Ectodermal cell (in vitro differentiated cells): ENCODE measurements at regions not wholly inside any gene's neighbourhood (a gene's known extent, or its start where the extent isn't known, plus 50 kb on each side); places are given as distances from the start of the nearest gene placed in this dataset.

Experiments used
- H3K27ac ChIP-seq: 2 replicates; pipeline ENCODE4 v1.7.0; 2013; ENCODE audit warnings: mild to moderate bottlenecking, low read depth, low read length; ENCODE audit not compliant: insufficient read depth, poor library complexity, severe bottlenecking
- H3K27me3 ChIP-seq: 2 replicates; pipeline ENCODE4 v1.7.0; 2013; ENCODE audit warnings: mild to moderate bottlenecking, low read length; ENCODE audit not compliant: insufficient read depth, control insufficient read depth, poor library complexity, severe bottlenecking
- H3K36me3 ChIP-seq: one replicate; pipeline ENCODE4 v1.7.0; 2013; ENCODE audit warnings: low read length; ENCODE audit not compliant: control insufficient read depth, insufficient read depth
- H3K4me1 ChIP-seq: one replicate; pipeline ENCODE4 v1.7.0; 2013; ENCODE audit warnings: low read length; ENCODE audit not compliant: control insufficient read depth, insufficient read depth
- H3K4me3 ChIP-seq: 2 replicates; pipeline ENCODE4 v1.7.0; 2013; ENCODE audit warnings: low read depth, low read length, control low read depth; ENCODE audit not compliant: insufficient read depth
- H3K9me3 ChIP-seq: 2 replicates; pipeline ENCODE4 v1.7.0; 2013; ENCODE audit warnings: mild to moderate bottlenecking, low read length, moderate library complexity; ENCODE audit not compliant: control insufficient read depth
- WGBS, 2 experiments: methylation state at CpG; one replicate each; pipeline ENCODE4 v1.1.7; 2013; ENCODE audit warnings: missing lambda C conversion rate in 2 of 2; 5-methylcytosine and 5-hydroxymethylcytosine counted together

GRCh38 chr5:112566251-112566650 is 147.2 kb upstream of the EPB41L4A start:
- WGBS, 2 experiments: 92 to 96% methylated on average over 1 of the region's 1 CpG
- H3K9me3 ChIP-seq: peaks cover 3% of the 10 kb centered on the region

GRCh38 chr5:112569596-112569995 is 150.5 kb upstream of the EPB41L4A start:
- Histone ChIP-seq H3K4me1 (no peaks in the 10 kb centered on the region), H3K27me3 (no peaks in the 10 kb centered on the region), H3K36me3 (no peaks in the 10 kb centered on the region), H3K4me3 (no peak overlapping the region), H3K27ac (no peak overlapping the region), H3K9me3 (no peaks in the 10 kb centered on the region)

More at GRCh38 chr5:112566251-112566650, 147.2 kb upstream of the EPB41L4A start:
- no peak overlapping the region for H3K27ac ChIP-seq
- H3K4me3 ChIP-seq: no peak overlapping the region
- no peaks in the 10 kb centered on the region for H3K36me3 ChIP-seq
- no peaks in the 10 kb centered on the region for H3K4me1 ChIP-seq
- H3K27me3 ChIP-seq: no peaks in the 10 kb centered on the region

- H3K36me3 ChIP-seq: no peaks in the 10 kb centered on the region
- no peaks in the 10 kb centered on the region for H3K4me1 ChIP-seq
- no peak overlapping the region for H3K27ac ChIP-seq
- no peaks in the 10 kb centered on the region for H3K27me3 ChIP-seq
- no peaks in the 10 kb centered on the region for H3K9me3 ChIP-seq
- WGBS, 2 experiments: 85 to 93% methylated on average over 4 of the region's 4 CpGs
- no peak overlapping the region for H3K4me3 ChIP-seq
Observed at GRCh38 chr5:112570708-112571444, 151.8 kb upstream of the EPB41L4A start.

GRCh38 chr5:112573441-112573840 is 154.4 kb upstream of the EPB41L4A start:
- WGBS, 2 experiments: 92 to 95% methylated on average over 3 of the region's 3 CpGs
- Histone ChIP-seq H3K36me3 (no peaks in the 10 kb centered on the region), H3K27ac (no peak overlapping the region), H3K4me3 (no peak overlapping the region), H3K27me3 (no peaks in the 10 kb centered on the region), H3K4me1 (no peaks in the 10 kb centered on the region), H3K9me3 (no peaks in the 10 kb centered on the region)

GRCh38 chr5:112574536-112574935 is 155.5 kb upstream of the EPB41L4A start:
- no peak overlapping the region for H3K4me3 ChIP-seq
- no peaks in the 10 kb centered on the region for H3K36me3 ChIP-seq
- no peaks in the 10 kb centered on the region for H3K27me3 ChIP-seq
- H3K27ac ChIP-seq: no peak overlapping the region
- H3K4me1 ChIP-seq: no peaks in the 10 kb centered on the region
- WGBS, 2 experiments: 90 to 94% methylated on average over 3 of the region's 3 CpGs
- H3K9me3 ChIP-seq: no peaks in the 10 kb centered on the region

- Histone ChIP-seq H3K4me1 (no peaks in the 10 kb centered on the region), H3K36me3 (no peaks in the 10 kb centered on the region), H3K4me3 (no peak overlapping the region), H3K27ac (no peak overlapping the region), H3K27me3 (no peaks in the 10 kb centered on the region), H3K9me3 (no peaks in the 10 kb centered on the region)
- WGBS, 2 experiments: 78 to 82% methylated on average over 3 of the region's 3 CpGs
Observed at GRCh38 chr5:112576298-112576925, 157.3 kb upstream of the EPB41L4A start.

GRCh38 chr5:112579599-112580170 is 158.0 kb upstream of the APC start:
- no peak overlapping the region for H3K4me3 ChIP-seq
- no peaks in the 10 kb centered on the region for H3K36me3 ChIP-seq
- 93 to 94% methylated on average over 1 of the region's 1 CpG for WGBS, 2 experiments
- no peaks in the 10 kb centered on the region for H3K9me3 ChIP-seq
- H3K27ac ChIP-seq: no peak overlapping the region
- no peaks in the 10 kb centered on the region for H3K27me3 ChIP-seq
- H3K4me1 ChIP-seq: no peaks in the 10 kb centered on the region

- Histone ChIP-seq H3K4me1 (no peaks in the 10 kb centered on the region), H3K9me3 (no peaks in the 10 kb centered on the region), H3K27me3 (no peaks in the 10 kb centered on the region), H3K4me3 (no peak overlapping the region), H3K36me3 (no peaks in the 10 kb centered on the region), H3K27ac (no peak overlapping the region)
- WGBS, 2 experiments: 92 to 93% methylated on average over 9 of the region's 9 CpGs
Observed at GRCh38 chr5:112581811-112582320, 155.8 kb upstream of the APC start.

GRCh38 chr5:112583166-112583565 is 154.5 kb upstream of the APC start:
- no peaks in the 10 kb centered on the region for H3K36me3 ChIP-seq
- no peak overlapping the region for H3K4me3 ChIP-seq
- H3K27ac ChIP-seq: no peak overlapping the region
- WGBS, 2 experiments: 91 to 97% methylated on average over 4 of the region's 4 CpGs
- no peaks in the 10 kb centered on the region for H3K27me3 ChIP-seq
- H3K4me1 ChIP-seq: no peaks in the 10 kb centered on the region
- H3K9me3 ChIP-seq: no peaks in the 10 kb centered on the region

GRCh38 chr5:112584781-112585180 is 152.9 kb upstream of the APC start:
- WGBS, 2 experiments: 89 to 95% methylated on average over 1 to 2 of the region's 2 CpGs
- Histone ChIP-seq H3K9me3 (no peaks in the 10 kb centered on the region), H3K27ac (no peak overlapping the region), H3K4me3 (no peak overlapping the region), H3K27me3 (no peaks in the 10 kb centered on the region), H3K4me1 (no peaks in the 10 kb centered on the region), H3K36me3 (no peaks in the 10 kb centered on the region)
